ENCODE measurements at regions not wholly inside any gene's neighbourhood (a gene's known extent, or its start where the extent isn't known, plus 50 kb on each side); places are given as distances from the start of the nearest gene placed in this dataset.

GRCh38 chr5:152331006-152331405, 74.1 kb downstream of the NMUR2 start:
- intact Hi-C loops (cut with micrococcal nuclease) = no loop called here
- BruUV-seq (replicated peaks) = no TSS peak
- Histone ChIP-seq H3K27me3 (ENCODE audit: insufficient read depth, low read length) (0 out of 2 replicates have a peak, but pooled peaks cover 2% of the 10 kb centered on the region), H3K9me3 (ENCODE audit: control insufficient read depth in 1 of 2, insufficient read depth in 1 of 2, low read depth in 1 of 2, low read length in 2 of 2) (no peaks in the 10 kb centered on the region), H3K4me3 (replicated peaks in 1 of 2; ENCODE audit: low read depth in 1 of 2, low read length in 2 of 2) (no peak overlapping the region), H4K20me1 (ENCODE audit: insufficient read depth) (no peaks in the 10 kb centered on the region), H3K36me3 (ENCODE audit: control insufficient read depth in 1 of 2, insufficient read depth in 2 of 2, low read length in 2 of 2) (no peaks in the 10 kb centered on the region), H3K27ac (ENCODE audit: low read depth, low read length) (no peak overlapping the region), H3K4me2 (ENCODE audit: low read length) (no peak overlapping the region), H3K9me2 (ENCODE audit: insufficient read depth) (no peaks in the 10 kb centered on the region), H3K9ac (ENCODE audit: low read length) (no peak overlapping the region), H3K4me1 (ENCODE audit: control insufficient read depth in 1 of 2, insufficient read depth in 2 of 2, low read length in 2 of 2) (no peaks in the 10 kb centered on the region), H2AFZ (ENCODE audit: low read depth, low read length, poor library complexity, severe bottlenecking) (no peak overlapping the region), H3K79me2 (ENCODE audit: insufficient read depth, low read length) (no peaks in the 10 kb centered on the region)
- TF ChIP-seq POLR2A (IDR thresholded peaks at IDR 0.05; ENCODE audit: borderline replicate concordance, extremely low read depth, insufficient read depth, insufficient read length) (no peak), ZFX (IDR thresholded peaks at IDR 0.05) (no peak), FOSL1 (IDR thresholded peaks at IDR 0.05; ENCODE audit: low read depth) (no peak), SRF (IDR thresholded peaks at IDR 0.05; ENCODE audit: low read depth) (no peak), ZNF274 (IDR thresholded peaks at IDR 0.05; ENCODE audit: low read depth, low read length) (no peak), ZBTB33 (IDR thresholded peaks at IDR 0.05; ENCODE audit: extremely low read depth, insufficient replicate concordance, low read length) (no peak), CTCF (IDR thresholded peaks at IDR 0.05 in 2 of 3, conservative IDR thresholded peaks at IDR 0.05 in 1 of 3; ENCODE audit: borderline replicate concordance in 1 of 3, insufficient read depth in 1 of 3, low read depth in 2 of 3, low read length in 2 of 3) (no peak), MAX (IDR thresholded peaks at IDR 0.05) (no peak), CBX3 (IDR thresholded peaks at IDR 0.05; ENCODE audit: low read depth) (no peak), ELF1 (IDR thresholded peaks at IDR 0.05; ENCODE audit: borderline replicate concordance, low read depth) (no peak), CEBPB (IDR thresholded peaks at IDR 0.05; ENCODE audit: low read depth) (no peak), ATF3 (IDR thresholded peaks at IDR 0.05) (no peak), POLR2AphosphoS5 (IDR thresholded peaks at IDR 0.05; ENCODE audit: low read depth, low read length) (no peak), YY1 (IDR thresholded peaks at IDR 0.05; ENCODE audit: extremely low read depth, insufficient replicate concordance, low read depth, low read length) (no peak)
- DNase-seq (ENCODE audit: low read depth, low spot score) (no peak), ATAC-seq (no peak)
- ChIA-PET CTCF (no interaction called here), RAD21 (ENCODE audit: low non-redundant PET in 1 of 2, low total read pairs in 2 of 2, uncharacterized antibody in 2 of 2, unreplicated experiment in 2 of 2) (no interaction called here), POLR2A (no interaction called here)

All from HCT116 (cell line).